PC-3 (cell line): ENCODE measurements at regions not wholly inside any gene's neighbourhood (a gene's known extent, or its start where the extent isn't known, plus 50 kb on each side); places are given as distances from the start of the nearest gene placed in this dataset.
A peak's percentile ranks its signal among the peaks of the same experiment; 100 is the strongest.

Source experiments
- ATAC-seq: fragments of 200-7000 bp; cut with Tn5 transposase; 2 replicates; pipeline ENCODE4 v1.9.1; 2020; ENCODE audit warnings: mild to moderate bottlenecking, moderate library complexity
- BruUV-seq: library from RNA; stranded (reverse); fragments of 400-500 nt; replicated peaks from 2 replicates; lab custom pipeline; 2021; lab: Mats Ljungman, UMichigan
- CTCF ChIA-PET: fragments of 300-600 bp; sonication (Branson Sonifier 250); formaldehyde crosslinking; loops from one replicate; lab custom pipeline; 2022; ENCODE audit warnings: antibody characterized with exemption; lab: Charles Lee
- POLR2A ChIA-PET: fragments of 300-600 bp; sonication (Branson Sonifier 250); formaldehyde crosslinking; loops from one replicate; lab custom pipeline; 2022; ENCODE audit warnings: antibody characterized with exemption; ENCODE audit not compliant: unreplicated experiment; lab: Charles Lee
- DNase-seq: peaks from one replicate; pipeline ENCODE4 v3.0.0-alpha.2; 2015
- H2AFZ ChIP-seq: fragments of 300-600 bp; sonication (generic); 2 replicates; pipeline ENCODE4 v1.6.0; 2016; ENCODE audit warnings: antibody characterized with exemption, low read length
- H3F3A ChIP-seq: fragments of 300-600 bp; sonication (generic); one replicate; pipeline ENCODE4 v1.6.0; 2017; ENCODE audit warnings: antibody characterized with exemption, low read length, control low read depth, mild to moderate bottlenecking; ENCODE audit not compliant: unreplicated experiment
- H3K27ac ChIP-seq: fragments of 300-600 bp; sonication (generic); 2 replicates; pipeline ENCODE4 v1.5.1; 2016; ENCODE audit warnings: mild to moderate bottlenecking, low read length
- H3K27me3 ChIP-seq: fragments of 300-600 bp; sonication (generic); 2 replicates; pipeline ENCODE4 v1.6.1; 2016; ENCODE audit warnings: low read length, mixed read lengths
- H3K36me3 ChIP-seq: fragments of 300-600 bp; sonication (generic); 2 replicates; pipeline ENCODE4 v1.6.1; 2016; ENCODE audit warnings: low read depth, mixed run types, low read length, mixed read lengths
- H3K4me1 ChIP-seq: fragments of 300-600 bp; sonication (generic); 2 replicates; pipeline ENCODE4 v1.5.1; 2016; ENCODE audit warnings: low read length; ENCODE audit not compliant: insufficient read depth
- H3K4me2 ChIP-seq: fragments of 300-600 bp; sonication (generic); 2 replicates; pipeline ENCODE4 v1.6.0; 2016; ENCODE audit warnings: low read length
- H3K4me3 ChIP-seq: fragments of 300-600 bp; sonication (generic); 2 replicates; pipeline ENCODE4 v1.5.1; 2016; ENCODE audit warnings: mild to moderate bottlenecking, low read length, mixed read lengths
- H3K79me2 ChIP-seq: fragments of 300-600 bp; sonication (generic); 2 replicates; pipeline ENCODE4 v1.6.1; 2017; ENCODE audit warnings: low read length, mixed read lengths
- H3K9ac ChIP-seq: fragments of 300-600 bp; sonication (generic); 2 replicates; pipeline ENCODE4 v1.6.0; 2016; ENCODE audit warnings: mild to moderate bottlenecking, low read length
- H3K9me2 ChIP-seq: fragments of 300-600 bp; sonication (generic); replicated peaks from 2 replicates; pipeline ENCODE4 v1.6.1; 2016; ENCODE audit warnings: mixed run types, low read length, mixed read lengths
- H3K9me3 ChIP-seq: fragments of 300-600 bp; sonication (generic); 2 replicates; pipeline ENCODE4 v1.6.1; 2016; ENCODE audit warnings: low read length, mixed read lengths
- H4K20me1 ChIP-seq: fragments of 300-600 bp; sonication (generic); 2 replicates; pipeline ENCODE4 v1.6.1; 2016; ENCODE audit warnings: low read length, mixed read lengths
- EZH2 ChIP-seq: fragments of 300-600 bp; sonication (generic); IDR thresholded peaks from one replicate; pipeline ENCODE4 v1.6.1; 2017; ENCODE audit warnings: antibody characterized with exemption, mild to moderate bottlenecking, low read length; ENCODE audit not compliant: unreplicated experiment
- EZH2phosphoT487 ChIP-seq: fragments of 300-600 bp; sonication (generic); IDR thresholded peaks from 2 replicates; pipeline ENCODE4 v1.6.1; 2018; ENCODE audit warnings: mild to moderate bottlenecking, antibody characterized with exemption, low read length, borderline replicate concordance
- intact Hi-C: fragments of 100-400 bp; cut with micrococcal nuclease; formaldehyde crosslinking; loops from 2 replicates; pipeline ENCODE4 v1.9.0; 2023
- TF ChIP-seq, protein P1 (sequence below): fragments of 300-600 bp; sonication (generic); conservative IDR thresholded peaks from 2 replicates; pipeline ENCODE4 v1.5.1; 2017; ENCODE audit warnings: antibody characterized with exemption, low read depth, mild to moderate bottlenecking, low read length

DNA sequence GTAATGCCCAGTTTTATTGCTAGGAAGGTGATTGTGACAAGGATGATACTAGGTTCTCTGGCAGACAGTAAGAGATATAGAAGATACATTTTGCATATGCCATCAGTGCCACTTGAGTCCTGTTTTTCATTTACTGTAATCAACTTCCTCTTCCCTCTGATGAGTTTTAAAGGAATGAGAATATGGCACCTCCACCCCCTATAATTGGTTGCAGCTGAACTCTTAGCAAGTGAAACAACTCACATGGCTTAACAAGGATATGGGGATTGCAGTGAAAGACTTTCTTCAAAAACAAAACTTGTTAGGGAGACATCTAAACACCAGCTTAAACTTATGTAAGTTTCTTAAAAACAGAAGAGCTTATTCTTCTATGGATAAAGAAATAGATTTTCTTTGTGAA is 90.0 kb downstream of the AREG start:
- ATAC-seq (no peak), DNase-seq (no peak)
- H3K4me1 ChIP-seq: peaks cover 68% of the 10 kb centered on the region
- no TSS peak for BruUV-seq
- intact Hi-C loops: loop anchor here (2.0 to 5.0 kb wide), 3 partner anchors 138 to 348 kb away; partner anchors contain the start of gene BTC
- ChIA-PET CTCF (interaction anchor here (1.7 kb wide), 1 partner anchor 89 kb away, joined by 4 read pairs; no protein-coding TSS in a partner anchor), POLR2A (no interaction called here)
- no peaks in the 10 kb centered on the region for H3K79me2 ChIP-seq
- H3K9me3 ChIP-seq: no peaks in the 10 kb centered on the region
- no peak overlapping the region for H2AFZ ChIP-seq
- no peaks in the 10 kb centered on the region for H3K36me3 ChIP-seq
- no peaks in the 10 kb centered on the region for H4K20me1 ChIP-seq
- H3K4me3 ChIP-seq: no peak overlapping the region
- H3K9ac ChIP-seq: peak overlapping the region; percentile 61
- no peaks in the 10 kb centered on the region for H3K9me2 ChIP-seq
- TF ChIP-seq EZH2phosphoT487: no peak
- TF ChIP-seq EZH2: no peak
- TF ChIP-seq, protein P1, sequence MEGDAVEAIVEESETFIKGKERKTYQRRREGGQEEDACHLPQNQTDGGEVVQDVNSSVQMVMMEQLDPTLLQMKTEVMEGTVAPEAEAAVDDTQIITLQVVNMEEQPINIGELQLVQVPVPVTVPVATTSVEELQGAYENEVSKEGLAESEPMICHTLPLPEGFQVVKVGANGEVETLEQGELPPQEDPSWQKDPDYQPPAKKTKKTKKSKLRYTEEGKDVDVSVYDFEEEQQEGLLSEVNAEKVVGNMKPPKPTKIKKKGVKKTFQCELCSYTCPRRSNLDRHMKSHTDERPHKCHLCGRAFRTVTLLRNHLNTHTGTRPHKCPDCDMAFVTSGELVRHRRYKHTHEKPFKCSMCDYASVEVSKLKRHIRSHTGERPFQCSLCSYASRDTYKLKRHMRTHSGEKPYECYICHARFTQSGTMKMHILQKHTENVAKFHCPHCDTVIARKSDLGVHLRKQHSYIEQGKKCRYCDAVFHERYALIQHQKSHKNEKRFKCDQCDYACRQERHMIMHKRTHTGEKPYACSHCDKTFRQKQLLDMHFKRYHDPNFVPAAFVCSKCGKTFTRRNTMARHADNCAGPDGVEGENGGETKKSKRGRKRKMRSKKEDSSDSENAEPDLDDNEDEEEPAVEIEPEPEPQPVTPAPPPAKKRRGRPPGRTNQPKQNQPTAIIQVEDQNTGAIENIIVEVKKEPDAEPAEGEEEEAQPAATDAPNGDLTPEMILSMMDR: no peak
- peak overlapping the region; percentile 87 for H3K27ac ChIP-seq
- 0 out of 2 replicates have a peak overlapping the region, but pooled peaks have one; percentile 48 for H3K4me2 ChIP-seq
- H3K27me3 ChIP-seq: no peaks in the 10 kb centered on the region
- H3F3A ChIP-seq: no peaks in the 10 kb centered on the region

DNA sequence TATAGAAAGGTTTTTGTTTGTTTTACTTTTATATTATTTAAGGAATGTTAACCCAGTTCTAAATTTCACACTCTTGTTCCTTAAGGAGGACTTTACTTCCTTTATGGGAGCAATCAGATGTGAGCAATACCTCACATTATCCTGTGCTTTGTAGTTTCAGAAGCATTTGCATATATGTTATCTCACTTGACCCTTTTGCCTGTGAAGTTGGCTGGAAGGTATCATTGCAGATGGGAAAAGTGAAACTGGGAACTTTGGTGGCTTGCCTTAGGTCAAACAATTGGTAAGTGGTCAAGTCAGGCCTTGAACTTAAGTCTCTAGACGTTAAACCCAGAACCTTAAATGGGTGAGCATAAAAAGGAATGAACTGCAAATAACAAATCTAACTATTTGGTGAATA is 90.6 kb downstream of the AREG start:
- TF ChIP-seq EZH2: no peak
- TF ChIP-seq, protein P1: no peak
- TF ChIP-seq EZH2phosphoT487: no peak
- Histone ChIP-seq H3K4me2 (no peak overlapping the region), H3K4me1 (peaks cover 74% of the 10 kb centered on the region), H3K36me3 (no peaks in the 10 kb centered on the region), H3K9me3 (no peaks in the 10 kb centered on the region), H4K20me1 (no peaks in the 10 kb centered on the region), H3K9me2 (no peaks in the 10 kb centered on the region), H3K9ac (no peak overlapping the region; the same call in 1 of the 2 replicates), H3K27me3 (no peaks in the 10 kb centered on the region), H3K4me3 (no peak overlapping the region), H3K79me2 (no peaks in the 10 kb centered on the region), H3K27ac (peak overlapping the region; percentile 16), H3F3A (no peaks in the 10 kb centered on the region), H2AFZ (no peak overlapping the region)
- POLR2A ChIA-PET: no interaction called here
- BruUV-seq: no TSS peak
- intact Hi-C loops: loop anchor here (2.0 kb wide), 1 partner anchor 259 kb away; the partner anchor contains the start of gene BTC
- DNase-seq (no peak), ATAC-seq (no peak)
- CTCF ChIA-PET: no interaction called here

DNA sequence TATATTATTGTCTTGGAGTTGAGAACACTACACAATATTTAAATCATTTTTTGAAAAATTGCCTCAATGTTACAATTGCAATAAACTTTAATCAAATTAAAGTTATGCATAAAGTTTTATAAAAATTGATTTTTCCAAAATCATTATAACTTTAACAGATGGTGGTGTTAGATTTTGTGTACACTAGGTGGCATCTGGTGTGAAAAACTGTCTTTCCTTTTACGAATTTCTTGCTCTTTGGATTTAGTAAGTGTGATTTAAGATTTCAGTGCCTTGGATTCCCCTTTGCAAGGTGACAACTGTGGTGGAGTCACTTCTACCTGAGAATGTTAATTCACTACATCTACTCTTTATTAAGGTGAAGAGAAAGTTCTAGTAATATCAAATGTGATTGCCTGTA is 91.6 kb downstream of the AREG start:
- Histone ChIP-seq H3K36me3 (no peaks in the 10 kb centered on the region), H3K27me3 (no peaks in the 10 kb centered on the region), H3K79me2 (no peaks in the 10 kb centered on the region), H3K4me1 (peaks cover 73% of the 10 kb centered on the region), H3K4me2 (no peak overlapping the region), H3F3A (no peaks in the 10 kb centered on the region), H4K20me1 (no peaks in the 10 kb centered on the region), H3K4me3 (no peak overlapping the region), H3K9me2 (no peaks in the 10 kb centered on the region), H3K9ac (peak overlapping the region; percentile 23; the same call in 1 of the 2 replicates), H2AFZ (no peak overlapping the region), H3K9me3 (no peaks in the 10 kb centered on the region), H3K27ac (peak overlapping the region; percentile 16)
- peak; percentile 46 for DNase-seq
- ATAC-seq: no peak
- BruUV-seq: no TSS peak
- POLR2A ChIA-PET: no interaction called here
- CTCF ChIA-PET: no interaction called here
- intact Hi-C loops: loop anchor here (1.0 kb wide), 2 partner anchors 87 to 135 kb away; no protein-coding TSS in a partner anchor
- TF ChIP-seq EZH2phosphoT487 (no peak), EZH2 (no peak)
- TF ChIP-seq, protein P1: peak; percentile 61
